Right cardiac atrium (tissue), 5 donors: ENCODE measurements at regions not wholly inside any gene's neighbourhood (a gene's known extent, or its start where the extent isn't known, plus 50 kb on each side); places are given as distances from the start of the nearest gene placed in this dataset.

Experiments used
- ATAC-seq, 2 donors: fragments of 200-7000 bp; cut with Tn5 transposase; one replicate each; pipeline versions ENCODE4 v1.8.0 to v1.9.1; 2020; ENCODE audit warnings: moderate library complexity in 2 of 2, mild to moderate bottlenecking in 1 of 2
- DNase-seq, 3 donors: peaks; one replicate each; pipeline ENCODE4 v3.0.0-alpha.2; 2020
- H3K27ac ChIP-seq: one replicate; pipeline ENCODE4 v1.5.1; 2013; ENCODE audit warnings: mild to moderate bottlenecking, low read length, control low read depth, moderate library complexity
- H3K27me3 ChIP-seq: one replicate; pipeline ENCODE4 v1.6.1; 2013; ENCODE audit not compliant: control insufficient read depth, insufficient read depth
- H3K4me1 ChIP-seq: one replicate; pipeline ENCODE4 v1.6.1; 2013; ENCODE audit warnings: low read length; ENCODE audit not compliant: control insufficient read depth, insufficient read depth
- H3K4me3 ChIP-seq: one replicate; pipeline ENCODE4 v1.5.1; 2013; ENCODE audit warnings: low read length, control low read depth
- H3K9me3 ChIP-seq: one replicate; pipeline ENCODE4 v1.6.1; 2013; ENCODE audit warnings: low read length; ENCODE audit not compliant: control insufficient read depth
- WGBS: extraction: QIAGEN DNeasy Blood & Tissue Kit; methylation state at CpG from one replicate; pipeline ENCODE4 v1.1.7; 2013; 5-methylcytosine and 5-hydroxymethylcytosine counted together
- intact Hi-C, 4 donors: fragments of 100-400 bp; cut with DNase I; formaldehyde crosslinking; loops; one replicate each; pipeline versions ENCODE4 v1.11.0 to v1.14.0; 2022 to 2023
- donor health status: healthy with polysubstance abuse.
- donor health status: DM: no; HTN: yes; CAD: no.
- donor health status: DM: no; HTN: no; CAD: no.
- donor health status: DM: no; HTN: yes; CAD: no; lungs with severe emphysema.
- donor health status: DM: yes; HTN: yes; CAD: no.

DNA sequence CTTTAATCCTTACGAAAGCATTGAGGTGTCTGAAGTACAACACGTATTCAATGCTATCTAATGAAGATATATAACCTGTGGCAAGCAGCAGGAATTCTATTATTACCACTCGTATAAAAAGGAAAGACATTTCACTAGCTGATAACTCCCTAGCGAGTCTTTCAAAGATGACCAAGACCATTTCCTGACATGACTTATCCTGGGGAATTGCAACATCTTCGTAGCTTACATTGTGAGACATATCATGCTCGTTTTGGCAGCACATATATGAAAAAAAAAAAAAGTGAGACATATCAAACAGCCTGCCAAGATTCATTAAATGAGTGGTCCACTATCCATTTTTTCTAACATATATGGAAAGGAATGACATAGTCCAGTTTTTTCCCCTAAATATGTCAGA lies 337.0 kb downstream of the FSCB start:
- 30% methylated on average over 6 of the region's 6 CpGs for WGBS

DNA sequence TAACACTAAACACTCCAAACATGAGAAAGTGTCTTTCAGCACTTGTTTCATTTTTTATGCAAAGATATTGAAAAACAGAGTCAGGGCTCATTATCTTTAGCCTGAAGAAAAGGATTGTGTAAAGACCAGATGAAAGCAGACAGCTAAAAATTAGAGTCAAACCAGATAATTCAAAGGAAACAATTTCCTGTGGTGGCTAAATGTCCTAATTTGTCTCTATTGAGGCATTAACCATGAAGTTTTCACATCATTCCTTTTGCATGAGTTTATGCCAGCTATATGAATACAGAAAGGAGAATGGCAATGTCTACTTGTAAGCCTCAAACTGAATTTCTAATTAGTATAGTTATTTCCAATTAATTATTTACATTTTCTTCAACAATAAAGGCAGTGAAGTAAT lies 338.5 kb downstream of the FSCB start:
- ATAC-seq = no peak
- Histone ChIP-seq H3K27ac (no peak overlapping the region), H3K27me3 (no peaks in the 10 kb centered on the region), H3K4me1 (no peaks in the 10 kb centered on the region), H3K4me3 (no peak overlapping the region), H3K9me3 (no peaks in the 10 kb centered on the region)
- no peak for DNase-seq
- intact Hi-C loops = no loop called here

More for the DNA sequence above, 337.0 kb downstream of the FSCB start:
- DNase-seq (no peak), ATAC-seq (no peak)
- Histone ChIP-seq H3K27me3 (no peaks in the 10 kb centered on the region), H3K9me3 (no peaks in the 10 kb centered on the region), H3K4me3 (no peak overlapping the region), H3K27ac (no peak overlapping the region), H3K4me1 (no peaks in the 10 kb centered on the region)
- intact Hi-C loops = no loop called here

DNA sequence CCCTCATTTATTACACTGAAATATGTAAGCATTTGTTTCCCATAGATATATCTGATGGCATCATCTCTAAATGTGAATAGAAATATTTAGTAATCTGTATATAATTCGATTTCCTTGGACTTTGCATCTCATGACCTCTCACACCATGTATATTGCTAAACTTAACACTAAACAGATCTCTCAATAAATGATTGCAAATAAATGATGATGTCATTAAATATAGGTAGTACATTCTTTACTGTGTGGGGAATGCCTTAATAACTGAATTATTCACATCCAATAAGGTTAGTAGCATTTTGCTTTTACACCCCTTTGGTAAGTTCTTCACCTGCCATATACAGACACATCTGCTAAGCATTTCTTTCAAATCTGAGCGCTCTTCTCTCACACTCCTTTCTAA lies 340.5 kb downstream of the FSCB start:
- Histone ChIP-seq H3K27ac (no peak overlapping the region), H3K27me3 (no peaks in the 10 kb centered on the region), H3K4me1 (no peaks in the 10 kb centered on the region), H3K4me3 (no peak overlapping the region), H3K9me3 (no peaks in the 10 kb centered on the region)
- no peak for DNase-seq
- WGBS = 83% methylated on average over 2 of the region's 2 CpGs
- ATAC-seq = no peak
- intact Hi-C loops = no loop called here

DNA sequence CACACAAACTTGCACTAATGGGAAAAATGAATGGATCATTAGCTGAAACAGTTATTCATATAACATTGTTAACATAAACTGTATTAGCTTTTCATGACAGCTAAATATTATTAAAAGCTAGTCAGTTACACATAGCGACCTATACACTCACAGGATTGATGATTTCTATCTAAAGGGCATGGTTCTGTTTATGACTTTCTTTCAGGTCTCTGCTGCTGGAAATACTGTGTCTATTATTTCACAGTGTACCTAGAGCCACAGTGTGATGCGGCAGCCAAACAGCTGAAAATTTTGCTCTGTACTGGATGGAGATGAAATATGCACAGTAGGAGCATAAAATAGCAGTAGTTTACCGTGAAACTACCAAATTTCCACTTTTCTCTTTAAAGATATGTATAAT lies 341.1 kb downstream of the FSCB start:
- intact Hi-C loops = no loop called here
- no peak for ATAC-seq
- 82% methylated on average over 3 of the region's 3 CpGs for WGBS

DNA sequence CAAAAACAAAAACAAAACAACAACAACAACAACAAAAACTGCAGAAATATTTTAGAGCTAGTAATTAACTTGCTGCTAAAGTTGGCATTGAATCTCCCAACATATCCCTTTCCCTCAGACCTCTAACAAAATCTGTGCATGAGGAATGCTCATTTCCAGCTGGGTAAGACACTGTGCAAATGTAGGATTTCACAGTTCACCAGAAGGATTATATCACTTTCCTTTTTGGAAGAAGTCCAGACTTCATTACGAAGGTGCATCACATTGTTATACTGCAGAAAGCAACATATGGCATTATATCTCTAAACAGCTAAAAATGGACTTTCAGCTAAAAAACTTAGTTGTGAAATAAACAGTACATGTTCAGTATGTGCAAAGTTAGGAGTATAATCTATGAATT lies 341.8 kb downstream of the FSCB start:
- H3K9me3 ChIP-seq = no peaks in the 10 kb centered on the region
- H3K27ac ChIP-seq = no peak overlapping the region
- 28% methylated on average over 1 of the region's 1 CpG for WGBS
- intact Hi-C loops = no loop called here
- H3K27me3 ChIP-seq = no peaks in the 10 kb centered on the region
- H3K4me1 ChIP-seq = no peaks in the 10 kb centered on the region
- ATAC-seq = no peak
- DNase-seq = no peak
- no peak overlapping the region for H3K4me3 ChIP-seq

More for the DNA sequence above, 341.1 kb downstream of the FSCB start:
- no peak for DNase-seq
- no peak overlapping the region for H3K4me3 ChIP-seq
- no peaks in the 10 kb centered on the region for H3K4me1 ChIP-seq
- H3K27me3 ChIP-seq = no peaks in the 10 kb centered on the region
- H3K27ac ChIP-seq = no peak overlapping the region
- no peaks in the 10 kb centered on the region for H3K9me3 ChIP-seq

DNA sequence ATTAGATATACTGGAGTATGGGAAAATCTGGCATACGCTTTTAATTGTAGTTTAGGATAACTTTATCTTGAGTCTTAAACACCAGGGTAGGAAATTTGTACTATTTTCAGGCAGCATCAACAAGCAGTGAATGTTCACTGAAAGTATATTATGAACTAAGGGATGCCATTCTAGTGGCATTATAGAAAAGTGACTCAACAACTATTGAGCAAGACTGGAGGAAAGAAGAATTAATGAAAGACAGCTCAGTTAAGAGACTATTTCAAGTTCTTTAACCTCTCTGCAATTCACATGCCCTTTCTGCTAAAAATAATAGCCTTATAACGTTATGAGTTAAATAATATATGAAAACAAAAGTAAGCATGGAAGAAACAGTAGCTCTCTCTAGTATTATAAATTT lies 343.1 kb downstream of the FSCB start:
- no peaks in the 10 kb centered on the region for H3K4me1 ChIP-seq
- no peak overlapping the region for H3K4me3 ChIP-seq
- intact Hi-C loops = no loop called here
- H3K27me3 ChIP-seq = no peaks in the 10 kb centered on the region
- 61% methylated on average over 2 of the region's 2 CpGs for WGBS
- H3K27ac ChIP-seq = no peak overlapping the region
- no peak for DNase-seq
- no peak for ATAC-seq
- H3K9me3 ChIP-seq = no peaks in the 10 kb centered on the region

- DNase-seq (no peak), ATAC-seq (no peak)
- no peak overlapping the region for H3K27ac ChIP-seq
- H3K4me1 ChIP-seq = no peaks in the 10 kb centered on the region
- 83% methylated on average over 5 of the region's 5 CpGs for WGBS
- H3K4me3 ChIP-seq = no peak overlapping the region
- no peaks in the 10 kb centered on the region for H3K9me3 ChIP-seq
- intact Hi-C loops = no loop called here
- no peaks in the 10 kb centered on the region for H3K27me3 ChIP-seq
Observed at GRCh38 chr14:44162197-44162596, 344.9 kb downstream of the FSCB start.

DNA sequence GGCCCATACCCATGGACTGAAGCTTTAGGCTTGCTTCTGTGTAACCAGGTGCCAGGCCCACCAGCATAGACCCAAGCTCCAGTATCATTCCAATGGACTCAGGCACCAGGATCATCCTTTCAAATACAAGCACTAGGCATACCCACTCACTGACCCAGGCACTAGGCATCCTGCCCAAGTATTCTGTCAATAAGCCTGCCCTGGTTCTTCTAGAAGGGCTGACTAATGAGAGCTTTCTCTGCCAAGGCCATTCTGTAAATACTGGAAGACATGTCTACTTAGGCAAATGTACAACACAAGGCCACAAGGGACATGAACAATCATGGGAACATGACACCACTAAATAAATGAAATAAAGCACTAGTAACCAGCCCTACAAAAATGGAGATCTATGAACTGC lies 352.2 kb downstream of the FSCB start:
- Histone ChIP-seq H3K4me1 (no peaks in the 10 kb centered on the region), H3K9me3 (no peaks in the 10 kb centered on the region), H3K27me3 (no peaks in the 10 kb centered on the region), H3K4me3 (no peak overlapping the region), H3K27ac (no peak overlapping the region)
- ATAC-seq (no peak), DNase-seq (no peak)
- intact Hi-C loops = no loop called here

DNA sequence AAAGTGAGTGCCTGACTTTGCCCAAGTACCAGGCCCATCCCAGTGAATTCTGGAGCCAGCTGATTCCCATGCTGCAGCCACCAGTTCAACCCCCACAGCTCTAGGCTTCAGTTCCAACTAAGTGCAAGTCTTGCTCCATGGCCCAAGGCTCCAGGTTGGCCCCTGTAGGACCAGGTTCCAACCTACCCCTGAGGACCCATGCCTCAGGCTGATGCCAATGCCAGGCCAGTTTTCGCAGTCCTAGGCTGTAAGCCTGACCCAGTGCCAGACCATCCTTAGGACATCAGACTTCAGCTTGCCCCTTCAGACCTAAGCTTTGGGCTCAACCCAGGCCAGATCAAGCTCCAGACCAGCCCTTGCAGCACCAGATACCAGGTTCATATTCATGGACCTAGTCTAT lies 352.6 kb downstream of the FSCB start:
- intact Hi-C loops = no loop called here
- whole genome bisulfite sequencing = 92% methylated on average over 1 of the region's 1 CpG

DNA sequence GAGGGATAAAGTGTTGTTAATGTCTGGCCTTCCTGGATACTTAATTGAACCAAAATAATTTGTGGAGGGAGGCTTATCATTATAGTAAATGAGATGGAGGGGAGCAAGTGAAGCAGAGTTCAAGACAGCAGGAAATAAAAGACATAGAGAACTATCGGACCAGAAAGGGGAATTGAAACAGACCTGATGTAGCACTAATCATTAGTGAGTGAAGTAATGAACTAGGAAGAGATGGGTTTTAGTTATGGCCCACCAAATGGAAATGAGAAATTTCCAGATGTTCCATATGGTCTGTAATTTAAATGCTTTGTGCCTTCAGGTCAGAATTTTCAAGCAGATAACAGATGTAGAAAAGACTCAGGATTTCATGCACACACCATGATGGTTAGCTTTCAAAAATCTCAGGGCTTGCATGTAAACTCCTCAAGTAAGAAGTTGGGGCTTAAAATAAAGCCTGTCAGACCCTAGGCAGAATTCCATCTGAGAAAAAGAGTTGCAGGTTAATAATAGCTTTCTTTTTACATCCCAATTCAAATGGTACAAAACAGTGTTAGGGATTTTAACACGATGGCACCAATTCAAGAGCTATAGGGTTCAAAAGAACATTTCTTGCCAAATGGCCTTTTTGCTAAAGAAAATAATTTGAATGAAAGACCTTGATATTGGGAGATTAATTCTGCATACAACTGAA lies 355.8 kb downstream of the FSCB start:
- Histone ChIP-seq H3K4me1 (no peaks in the 10 kb centered on the region), H3K27ac (no peak overlapping the region), H3K9me3 (no peaks in the 10 kb centered on the region), H3K27me3 (no peaks in the 10 kb centered on the region), H3K4me3 (no peak overlapping the region)
- DNase-seq = no peak
- no peak for ATAC-seq
- WGBS = 66% methylated on average over 2 of the region's 2 CpGs
- intact Hi-C loops = no loop called here

More for the DNA sequence above, 352.6 kb downstream of the FSCB start:
- no peaks in the 10 kb centered on the region for H3K9me3 ChIP-seq
- no peaks in the 10 kb centered on the region for H3K27me3 ChIP-seq
- H3K27ac ChIP-seq = no peak overlapping the region
- H3K4me3 ChIP-seq = no peak overlapping the region
- ATAC-seq (no peak), DNase-seq (no peak)
- H3K4me1 ChIP-seq = no peaks in the 10 kb centered on the region

GRCh38 chr14:44149597-44149996 lies 357.5 kb downstream of the FSCB start:
- Histone ChIP-seq H3K27ac (no peak overlapping the region), H3K4me3 (no peak overlapping the region), H3K27me3 (no peaks in the 10 kb centered on the region), H3K4me1 (no peaks in the 10 kb centered on the region), H3K9me3 (no peaks in the 10 kb centered on the region)
- WGBS = 37% methylated on average over 3 of the region's 3 CpGs
- ATAC-seq (no peak), DNase-seq (no peak)
- intact Hi-C loops = no loop called here

GRCh38 chr14:44142006-44142405 lies 365.1 kb downstream of the FSCB start:
- Histone ChIP-seq H3K4me1 (no peaks in the 10 kb centered on the region), H3K27ac (no peak overlapping the region), H3K9me3 (no peaks in the 10 kb centered on the region), H3K27me3 (no peaks in the 10 kb centered on the region), H3K4me3 (no peak overlapping the region)
- WGBS = 94% methylated on average over 1 of the region's 1 CpG
- DNase-seq = no peak
- ATAC-seq = no peak
- intact Hi-C loops = no loop called here
